ENCODE measurements at regions not wholly inside any gene's neighbourhood (a gene's known extent, or its start where the extent isn't known, plus 50 kb on each side); places are given as distances from the start of the nearest gene placed in this dataset.
"Not testable (repeated sequence)": the region's sequence is repeated elsewhere in the genome, so short reads cannot be mapped to it uniquely, and the experiment has no call there.

GRCh38 chr2:52064234-52064633 lies 1032.3 kb upstream of the NRXN1 start:
- no peak for DNase-seq (ENCODE audit: low read depth, low spot score)

GRCh38 chr2:52054824-52055223 lies 1022.9 kb upstream of the NRXN1 start:
- DNase-seq (ENCODE audit: low read depth, low spot score): no peak

- no peak for DNase-seq (ENCODE audit: low read depth, low spot score)
These were observed 1004.9 kb upstream of the NRXN1 start for GRCh38 chr2:52036853-52037252.

GRCh38 chr2:52036024-52036423 lies 1004.1 kb upstream of the NRXN1 start:
- DNase-seq (ENCODE audit: low read depth, low spot score): no peak

GRCh38 chr2:52035391-52035790 lies 1003.5 kb upstream of the NRXN1 start:
- DNase-seq (ENCODE audit: low read depth, low spot score): no peak

- no peak for DNase-seq (ENCODE audit: low read depth, low spot score)
These were observed 1002.8 kb upstream of the NRXN1 start for GRCh38 chr2:52034706-52035105.

- no peak for DNase-seq (ENCODE audit: low read depth, low spot score)
These were observed 990.1 kb upstream of the NRXN1 start for GRCh38 chr2:52022006-52022405.

GRCh38 chr2:52017646-52018235 lies 985.8 kb upstream of the NRXN1 start:
- no peak for DNase-seq (ENCODE audit: low read depth, low spot score)

- DNase-seq (ENCODE audit: low read depth, low spot score): not testable (repeated sequence)
These were observed 975.0 kb upstream of the NRXN1 start for GRCh38 chr2:52006821-52007366.

- DNase-seq (ENCODE audit: low read depth, low spot score): no peak
These were observed 968.4 kb upstream of the NRXN1 start for GRCh38 chr2:52000151-52000855.

GRCh38 chr2:51998890-51999289 lies 967.0 kb upstream of the NRXN1 start:
- DNase-seq (ENCODE audit: low read depth, low spot score): no peak

GRCh38 chr2:51997571-51997970 lies 965.6 kb upstream of the NRXN1 start:
- no peak for DNase-seq (ENCODE audit: low read depth, low spot score)

GRCh38 chr2:51995293-51995692 lies 963.4 kb upstream of the NRXN1 start:
- DNase-seq (ENCODE audit: low read depth, low spot score): no peak

GRCh38 chr2:51994123-51994763 lies 962.3 kb upstream of the NRXN1 start:
- DNase-seq (ENCODE audit: low read depth, low spot score): no peak

- no peak for DNase-seq (ENCODE audit: low read depth, low spot score)
These were observed 958.8 kb upstream of the NRXN1 start for GRCh38 chr2:51990684-51991083.

- DNase-seq (ENCODE audit: low read depth, low spot score): no peak
These were observed 954.2 kb upstream of the NRXN1 start for GRCh38 chr2:51986101-51986500.

- DNase-seq (ENCODE audit: low read depth, low spot score): no peak
These were observed 949.9 kb upstream of the NRXN1 start for GRCh38 chr2:51981783-51982182.

- no peak for DNase-seq (ENCODE audit: low read depth, low spot score)
These were observed 944.7 kb upstream of the NRXN1 start for GRCh38 chr2:51976623-51977022.

- no peak for DNase-seq (ENCODE audit: low read depth, low spot score)
These were observed 939.2 kb upstream of the NRXN1 start for GRCh38 chr2:51971136-51971535.

- no peak for DNase-seq (ENCODE audit: low read depth, low spot score)
These were observed 937.4 kb upstream of the NRXN1 start for GRCh38 chr2:51969347-51969746.

- DNase-seq (ENCODE audit: low read depth, low spot score): no peak
These were observed 929.0 kb upstream of the NRXN1 start for GRCh38 chr2:51960841-51961335.

- no peak for DNase-seq (ENCODE audit: low read depth, low spot score)
These were observed 928.3 kb upstream of the NRXN1 start for GRCh38 chr2:51960281-51960680.

Measured in pulmonary artery endothelial cell (primary cell).